SK-N-SH (cell line): ENCODE measurements at regions not wholly inside any gene's neighbourhood (a gene's known extent, or its start where the extent isn't known, plus 50 kb on each side); places are given as distances from the start of the nearest gene placed in this dataset.

Experiments used
- CTCF ChIA-PET: fragments of 300-600, 350-600 bp; formaldehyde crosslinking; extraction: SDS; loops from one replicate; lab custom pipeline; 2021; lab: Yijun Ruan, JAX
- POLR2A ChIA-PET: fragments of 350-600 bp; sonication (Branson Sonifier 250); formaldehyde crosslinking; extraction: SDS; loops from one replicate; lab custom pipeline; 2020; ENCODE audit warnings: antibody characterized with exemption, inconsistent platforms; lab: Yijun Ruan, JAX
- DNase-seq: peaks from one replicate; pipeline ENCODE4 v3.0.0; 2012
- H2AFZ ChIP-seq: fragments of 200-600 bp; sonication (generic); 2 replicates; pipeline ENCODE4 v1.8.1; 2016; ENCODE audit warnings: antibody characterized with exemption, mild to moderate bottlenecking, low read depth
- H3F3A ChIP-seq: fragments of 200-600 bp; sonication (generic); replicated peaks from 2 replicates; pipeline ENCODE3; 2016; ENCODE audit warnings: antibody characterized with exemption, mild to moderate bottlenecking; ENCODE audit not compliant: insufficient read depth
- H3K27ac ChIP-seq, 2 experiments: fragments of 200-500 bp in 1 of 2; fragments of 200-600 bp in 1 of 2; sonication (Bioruptor generic) in 1 of 2; sonication (generic), shearing (Covaris generic) in 1 of 2; 2 replicates each; pipeline versions ENCODE4 v1.5.1 to v1.6.1; 2014 to 2016; ENCODE audit warnings: low read depth in 2 of 2, inconsistent platforms in 1 of 2, low read length in 1 of 2, mild to moderate bottlenecking in 1 of 2, mixed read lengths in 1 of 2
- H3K27me3 ChIP-seq: fragments of 200-600 bp; sonication (generic), shearing (Covaris generic); 2 replicates; pipeline ENCODE4 v1.6.1; 2016; ENCODE audit warnings: mixed run types; ENCODE audit not compliant: insufficient read depth
- H3K36me3 ChIP-seq, 2 experiments: fragments of 200-500 bp in 1 of 2; fragments of 200-600 bp in 1 of 2; sonication (Bioruptor generic) in 1 of 2; sonication (generic) in 1 of 2; replicated peaks in 1 of 2; 2 replicates each; pipeline versions ENCODE3 to v1.5.1; 2014 to 2016; ENCODE audit warnings: low read length in 1 of 2, mild to moderate bottlenecking in 1 of 2; ENCODE audit not compliant: insufficient read depth in 2 of 2, control insufficient read depth in 1 of 2
- H3K4me1 ChIP-seq, 2 experiments: fragments of 200-500 bp in 1 of 2; fragments of 200-600 bp in 1 of 2; sonication (Bioruptor generic) in 1 of 2; sonication (generic), shearing (Covaris generic) in 1 of 2; 2 replicates each; pipeline versions ENCODE4 v1.5.1 to v1.6.1; 2014 to 2016; ENCODE audit warnings: low read depth in 1 of 2, low read length in 1 of 2, mixed run types in 1 of 2; ENCODE audit not compliant: insufficient read depth in 2 of 2, control insufficient read depth in 1 of 2
- H3K4me2 ChIP-seq: fragments of 200-600 bp; sonication (generic), shearing (Covaris generic); 2 replicates; pipeline ENCODE4 v1.6.1; 2017; ENCODE audit warnings: mixed run types
- H3K4me3 ChIP-seq, 2 experiments: fragments of 200-500 bp in 1 of 2; fragments of 200-600 bp in 1 of 2; sonication (Bioruptor generic) in 1 of 2; sonication (generic), shearing (Covaris generic) in 1 of 2; 2 replicates each; pipeline versions ENCODE4 v1.5.1 to v1.8.1; 2014 to 2016; ENCODE audit warnings: low read depth in 2 of 2, inconsistent platforms in 1 of 2, low read length in 1 of 2, mild to moderate bottlenecking in 1 of 2, mixed read lengths in 1 of 2, moderate library complexity in 1 of 2
- H3K79me2 ChIP-seq: fragments of 200-600 bp; sonication (generic); 2 replicates; pipeline ENCODE4 v1.8.1; 2017; ENCODE audit warnings: mild to moderate bottlenecking; ENCODE audit not compliant: insufficient read depth
- H3K9ac ChIP-seq: fragments of 200-600 bp; sonication (generic); 2 replicates; pipeline ENCODE4 v1.6.1; 2017; ENCODE audit warnings: mixed run types
- H3K9me2 ChIP-seq: fragments of 200-600 bp; sonication (generic); 2 replicates; pipeline ENCODE4 v1.6.1; 2017; ENCODE audit warnings: mixed run types
- H3K9me3 ChIP-seq: fragments of 200-600 bp; sonication (generic); 2 replicates; pipeline ENCODE4 v1.6.1; 2017; ENCODE audit warnings: mixed run types, mild to moderate bottlenecking, moderate library complexity
- H4K20me1 ChIP-seq: fragments of 200-600 bp; sonication (generic); 2 replicates; pipeline ENCODE4 v1.6.1; 2017; ENCODE audit warnings: mild to moderate bottlenecking, mixed run types; ENCODE audit not compliant: insufficient read depth
- CHD2 ChIP-seq: fragments of 150-350 bp; IDR thresholded peaks from 2 replicates; pipeline ENCODE4 v1.6.1; 2018; ENCODE audit warnings: low read length; ENCODE audit not compliant: partially characterized antibody
- CTCF ChIP-seq: fragments of 200-600 bp; sonication (generic); IDR thresholded peaks from 2 replicates; pipeline ENCODE4 v1.6.1; 2017; ENCODE audit warnings: antibody characterized with exemption, mild to moderate bottlenecking, moderate library complexity
- EZH2phosphoT487 ChIP-seq: fragments of 200-600 bp; sonication (generic); IDR thresholded peaks from 2 replicates; pipeline ENCODE4 v1.6.1; 2017; ENCODE audit warnings: low read depth, mixed run types, mild to moderate bottlenecking, antibody characterized with exemption, moderate library complexity, borderline replicate concordance
- GABPA ChIP-seq: IDR thresholded peaks from 2 replicates; pipeline ENCODE4 v1.4.0; 2012; ENCODE audit warnings: low read depth, mild to moderate bottlenecking
- GATA2 ChIP-seq: sonication (generic); formaldehyde crosslinking; IDR thresholded peaks from 2 replicates; pipeline ENCODE4 v1.5.0; 2020; ENCODE audit warnings: mild to moderate bottlenecking, missing genetic modification reagents
- MAX ChIP-seq: IDR thresholded peaks from 2 replicates; pipeline ENCODE4 v1.4.0; 2012; ENCODE audit warnings: low read depth
- NRF1 ChIP-seq: IDR thresholded peaks from 2 replicates; pipeline ENCODE4 v1.6.1; 2012; ENCODE audit warnings: low read depth, mild to moderate bottlenecking, low read length
- POLR2AphosphoS5 ChIP-seq: IDR thresholded peaks from 2 replicates; pipeline ENCODE4 v1.6.1; 2012; ENCODE audit warnings: low read depth, low read length
- RAD21 ChIP-seq: IDR thresholded peaks from 2 replicates; pipeline ENCODE4 v1.6.1; 2012; ENCODE audit warnings: mild to moderate bottlenecking, low read length
- RCOR1 ChIP-seq: fragments of 150-350 bp; IDR thresholded peaks from 2 replicates; pipeline ENCODE4 v1.6.1; 2017; ENCODE audit warnings: antibody characterized with exemption, low read length
- SIN3A ChIP-seq: IDR thresholded peaks from 2 replicates; pipeline ENCODE4 v1.6.1; 2012; ENCODE audit warnings: low read depth, mild to moderate bottlenecking, low read length, moderate library complexity, borderline replicate concordance
- TEAD4 ChIP-seq: IDR thresholded peaks from 2 replicates; pipeline ENCODE4 v1.4.0; 2012; ENCODE audit warnings: mild to moderate bottlenecking, borderline replicate concordance; ENCODE audit not compliant: insufficient read depth
- USF2 ChIP-seq: fragments of 150-350 bp; IDR thresholded peaks from 2 replicates; pipeline ENCODE4 v1.6.1; 2017; ENCODE audit warnings: antibody characterized with exemption, low read length, low read depth, borderline replicate concordance
- YY1 ChIP-seq: IDR thresholded peaks from 2 replicates; pipeline ENCODE4 v1.4.0; 2012; ENCODE audit warnings: low read depth, mild to moderate bottlenecking
- WGBS: methylation state at CpG from one replicate; pipeline ENCODE4 v1.1.6; 2017; ENCODE audit warnings: low lambda C conversion rate; 5-methylcytosine and 5-hydroxymethylcytosine counted together

- WGBS: 89% methylated on average over 18 of the region's 18 CpGs
These were observed 106.2 kb upstream of the ZNF469 start for GRCh38 chr16:88276591-88276990.

GRCh38 chr16:88279998-88280397 is 102.8 kb upstream of the ZNF469 start:
- no peak for DNase-seq
- TF ChIP-seq NRF1: no peak
- no peak for TF ChIP-seq CHD2
- no peak for TF ChIP-seq POLR2AphosphoS5
- TF ChIP-seq GATA2 (CRISPR knock-in tag): no peak
- TF ChIP-seq RAD21: no peak
- TF ChIP-seq CTCF: no peak
- TF ChIP-seq GABPA: no peak
- TF ChIP-seq EZH2phosphoT487: no peak
- no peak for TF ChIP-seq SIN3A
- TF ChIP-seq USF2: no peak
- no peak for TF ChIP-seq YY1
- Histone ChIP-seq H3K27ac (no peak overlapping the region), H3K9me3 (no peaks in the 10 kb centered on the region), H3K79me2 (no peaks in the 10 kb centered on the region), H3F3A (no peaks in the 10 kb centered on the region), H4K20me1 (no peaks in the 10 kb centered on the region), H3K4me1 (peaks cover 0 to 57% of the 10 kb centered on the region in 2 experiments; a peak in 2 of 4 replicates), H3K4me2 (no peak overlapping the region), H3K27me3 (no peaks in the 10 kb centered on the region), H2AFZ (no peak overlapping the region), H3K9me2 (no peaks in the 10 kb centered on the region), H3K4me3 (no peak overlapping the region; a peak in 1 of 4 replicates), H3K9ac (no peak overlapping the region), H3K36me3 (no peaks in the 10 kb centered on the region)
- ChIA-PET CTCF (no interaction called here), POLR2A (no interaction called here)
- WGBS: 93% methylated on average over 12 of the region's 18 CpGs

More at GRCh38 chr16:88276591-88276990, 106.2 kb upstream of the ZNF469 start:
- Histone ChIP-seq H3K9me2 (no peaks in the 10 kb centered on the region), H3K27ac (peak overlapping the region in 1 of 2 experiments; percentile 99; a peak in 2 of 4 replicates), H4K20me1 (no peaks in the 10 kb centered on the region), H3K9me3 (no peaks in the 10 kb centered on the region), H3K4me1 (peaks cover 0 to 37% of the 10 kb centered on the region in 2 experiments; a peak in 3 of 4 replicates), H3K4me3 (no peak overlapping the region), H3K79me2 (no peaks in the 10 kb centered on the region)
- CTCF ChIA-PET: interaction anchor here (1.1 kb wide), 1 partner anchor 11 kb away, joined by 3 read pairs; no protein-coding TSS in a partner anchor
- no peak for TF ChIP-seq TEAD4
- no peak for TF ChIP-seq MAX
- TF ChIP-seq RCOR1: no peak
- TF ChIP-seq, all 33 proteins: peak for 0
- Histone ChIP-seq H3K4me2 (no peak overlapping the region), H3F3A (no peaks in the 10 kb centered on the region), H3K36me3 (no peaks in the 10 kb centered on the region), H3K9ac (no peak overlapping the region), H2AFZ (no peak overlapping the region), H3K27me3 (no peaks in the 10 kb centered on the region)
- POLR2A ChIA-PET: no interaction called here
- no peak for DNase-seq
